Suprapubic skin (tissue), 3 donors: ENCODE measurements at regions not wholly inside any gene's neighbourhood (a gene's known extent, or its start where the extent isn't known, plus 50 kb on each side); places are given as distances from the start of the nearest gene placed in this dataset.

Experiments used
- POLR2A ChIP-seq, 2 donors: fragments of 450-650 bp; IDR thresholded peaks; one replicate each; pipeline ENCODE4 v1.6.1; 2017; ENCODE audit warnings: antibody characterized with exemption in 2 of 2, mild to moderate bottlenecking in 2 of 2, moderate library complexity in 2 of 2
- TF ChIP-seq, protein P1 (sequence below), 2 donors: fragments of 200-600 bp in 1 of 2; fragments of 450-650 bp in 1 of 2; sonication (generic) in 1 of 2; IDR thresholded peaks; one replicate each; pipeline ENCODE4 v1.5.1; 2016 to 2019; ENCODE audit warnings: antibody characterized with exemption in 2 of 2, mild to moderate bottlenecking in 1 of 2, moderate library complexity in 1 of 2

DNA sequence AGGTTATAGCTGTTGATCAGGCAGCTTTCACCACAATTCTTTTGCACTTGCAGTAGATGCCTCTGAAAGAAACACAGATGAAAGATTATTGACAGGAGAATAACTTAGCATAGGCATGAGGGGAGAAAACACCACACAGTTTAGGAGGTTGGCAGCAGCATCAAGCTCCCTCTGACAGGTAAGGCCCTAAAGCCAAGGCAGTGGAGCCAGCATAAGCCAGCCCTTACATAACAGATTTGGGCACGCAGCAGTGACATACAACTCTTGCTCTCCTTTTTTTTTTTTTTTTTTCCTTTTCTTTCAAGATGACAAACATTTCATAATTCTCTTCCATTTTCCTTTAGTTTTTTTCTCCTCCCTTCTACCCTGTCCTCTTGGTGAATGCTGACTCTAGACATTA is 257.6 kb upstream of the ADAMTSL1 start:
- TF ChIP-seq, protein P1, sequence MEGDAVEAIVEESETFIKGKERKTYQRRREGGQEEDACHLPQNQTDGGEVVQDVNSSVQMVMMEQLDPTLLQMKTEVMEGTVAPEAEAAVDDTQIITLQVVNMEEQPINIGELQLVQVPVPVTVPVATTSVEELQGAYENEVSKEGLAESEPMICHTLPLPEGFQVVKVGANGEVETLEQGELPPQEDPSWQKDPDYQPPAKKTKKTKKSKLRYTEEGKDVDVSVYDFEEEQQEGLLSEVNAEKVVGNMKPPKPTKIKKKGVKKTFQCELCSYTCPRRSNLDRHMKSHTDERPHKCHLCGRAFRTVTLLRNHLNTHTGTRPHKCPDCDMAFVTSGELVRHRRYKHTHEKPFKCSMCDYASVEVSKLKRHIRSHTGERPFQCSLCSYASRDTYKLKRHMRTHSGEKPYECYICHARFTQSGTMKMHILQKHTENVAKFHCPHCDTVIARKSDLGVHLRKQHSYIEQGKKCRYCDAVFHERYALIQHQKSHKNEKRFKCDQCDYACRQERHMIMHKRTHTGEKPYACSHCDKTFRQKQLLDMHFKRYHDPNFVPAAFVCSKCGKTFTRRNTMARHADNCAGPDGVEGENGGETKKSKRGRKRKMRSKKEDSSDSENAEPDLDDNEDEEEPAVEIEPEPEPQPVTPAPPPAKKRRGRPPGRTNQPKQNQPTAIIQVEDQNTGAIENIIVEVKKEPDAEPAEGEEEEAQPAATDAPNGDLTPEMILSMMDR (IDR thresholded peaks at IDR 0.05): no peak
- TF ChIP-seq POLR2A (IDR thresholded peaks at IDR 0.05): no peak
